ENCODE measurements at regions not wholly inside any gene's neighbourhood (a gene's known extent, or its start where the extent isn't known, plus 50 kb on each side); places are given as distances from the start of the nearest gene placed in this dataset.

DNA sequence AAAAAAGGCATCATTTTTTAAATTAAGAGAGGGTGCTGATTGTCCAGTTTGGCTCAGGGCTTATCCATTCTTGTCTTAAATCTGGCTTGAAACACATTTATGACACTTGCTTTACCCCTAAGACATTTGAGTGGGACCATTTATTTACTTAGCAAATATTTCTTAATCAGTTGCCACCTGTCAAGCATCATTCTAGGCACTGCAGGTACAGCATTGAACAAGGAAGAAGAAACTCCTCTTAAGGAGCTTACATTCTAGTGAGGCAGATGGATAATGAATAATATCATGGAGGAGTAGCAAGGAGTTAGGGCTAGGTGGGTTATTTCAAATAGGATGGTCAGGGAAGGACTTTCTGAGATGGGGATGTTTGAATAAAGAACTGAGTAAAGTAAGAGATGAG, 189.8 kb downstream of the UTRN start:
- TF ChIP-seq, protein P1, sequence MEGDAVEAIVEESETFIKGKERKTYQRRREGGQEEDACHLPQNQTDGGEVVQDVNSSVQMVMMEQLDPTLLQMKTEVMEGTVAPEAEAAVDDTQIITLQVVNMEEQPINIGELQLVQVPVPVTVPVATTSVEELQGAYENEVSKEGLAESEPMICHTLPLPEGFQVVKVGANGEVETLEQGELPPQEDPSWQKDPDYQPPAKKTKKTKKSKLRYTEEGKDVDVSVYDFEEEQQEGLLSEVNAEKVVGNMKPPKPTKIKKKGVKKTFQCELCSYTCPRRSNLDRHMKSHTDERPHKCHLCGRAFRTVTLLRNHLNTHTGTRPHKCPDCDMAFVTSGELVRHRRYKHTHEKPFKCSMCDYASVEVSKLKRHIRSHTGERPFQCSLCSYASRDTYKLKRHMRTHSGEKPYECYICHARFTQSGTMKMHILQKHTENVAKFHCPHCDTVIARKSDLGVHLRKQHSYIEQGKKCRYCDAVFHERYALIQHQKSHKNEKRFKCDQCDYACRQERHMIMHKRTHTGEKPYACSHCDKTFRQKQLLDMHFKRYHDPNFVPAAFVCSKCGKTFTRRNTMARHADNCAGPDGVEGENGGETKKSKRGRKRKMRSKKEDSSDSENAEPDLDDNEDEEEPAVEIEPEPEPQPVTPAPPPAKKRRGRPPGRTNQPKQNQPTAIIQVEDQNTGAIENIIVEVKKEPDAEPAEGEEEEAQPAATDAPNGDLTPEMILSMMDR (conservative IDR thresholded peaks at IDR 0.05; ENCODE audit: low read depth in 2 of 2) = no peak
- no peak for TF ChIP-seq EZH2 (IDR thresholded peaks at IDR 0.05; ENCODE audit: low read depth, unreplicated experiment)
- no peak for TF ChIP-seq POLR2AphosphoS5 (IDR thresholded peaks at IDR 0.05; ENCODE audit: low read depth)

All from GM23338 (cell line).